PC-9 (cell line): ENCODE measurements at regions not wholly inside any gene's neighbourhood (a gene's known extent, or its start where the extent isn't known, plus 50 kb on each side); places are given as distances from the start of the nearest gene placed in this dataset.

Experiments used
- BruUV-seq: library from RNA; stranded (reverse); fragments of 400-500 nt; replicated peaks from 2 replicates; lab custom pipeline; 2021; lab: Mats Ljungman, UMichigan
- CTCF ChIA-PET: fragments of 300-600 bp; sonication (Branson Sonifier 250); formaldehyde crosslinking; loops from one replicate; lab custom pipeline; 2022; ENCODE audit warnings: antibody characterized with exemption; lab: Charles Lee
- POLR2A ChIA-PET: fragments of 300-600 bp; sonication (Branson Sonifier 250); formaldehyde crosslinking; loops from one replicate; lab custom pipeline; 2022; ENCODE audit warnings: antibody characterized with exemption; ENCODE audit not compliant: unreplicated experiment; lab: Charles Lee
- DNase-seq, 2 experiments: peaks; one replicate each; pipeline versions ENCODE4 v3.0.0 to v3.0.0-alpha.2; 2015 to 2022; ENCODE audit warnings: mixed read lengths in 1 of 2
- H2AFZ ChIP-seq: fragments of 200-600 bp; sonication (generic); 2 replicates; pipeline ENCODE4 v1.8.1; 2017; ENCODE audit warnings: antibody characterized with exemption
- H3F3A ChIP-seq: fragments of 200-600 bp; sonication (generic); 2 replicates; pipeline ENCODE4 v1.8.1; 2017; ENCODE audit warnings: antibody characterized with exemption, mild to moderate bottlenecking, low read depth; ENCODE audit not compliant: insufficient read depth
- H3K27ac ChIP-seq: fragments of 200-600 bp; sonication (generic); 2 replicates; pipeline ENCODE4 v1.6.1; 2016; ENCODE audit warnings: mixed run types
- H3K27me3 ChIP-seq: fragments of 200-600 bp; sonication (generic); 2 replicates; pipeline ENCODE4 v1.6.1; 2016; ENCODE audit warnings: low read depth, mixed run types; ENCODE audit not compliant: insufficient read depth
- H3K36me3 ChIP-seq: fragments of 200-600 bp; sonication (generic); 2 replicates; pipeline ENCODE4 v1.6.1; 2016; ENCODE audit warnings: low read depth, mixed run types
- H3K4me1 ChIP-seq: fragments of 200-600 bp; sonication (generic); replicated peaks from 2 replicates; pipeline ENCODE4 v1.6.1; 2016; ENCODE audit warnings: mixed run types; ENCODE audit not compliant: insufficient read depth
- H3K4me2 ChIP-seq: fragments of 200-600 bp; sonication (generic); 2 replicates; pipeline ENCODE4 v1.6.1; 2017; ENCODE audit warnings: mixed run types
- H3K4me3 ChIP-seq: fragments of 200-600 bp; sonication (generic); 2 replicates; pipeline ENCODE4 v1.6.1; 2016; ENCODE audit warnings: mixed run types
- H3K79me2 ChIP-seq: fragments of 200-600 bp; sonication (generic); 2 replicates; pipeline ENCODE4 v1.6.1; 2017; ENCODE audit warnings: low read depth, mixed run types
- H3K9me2 ChIP-seq: fragments of 200-600 bp; sonication (generic); 2 replicates; pipeline ENCODE4 v1.8.1; 2017; ENCODE audit warnings: mild to moderate bottlenecking; ENCODE audit not compliant: insufficient read depth
- H3K9me3 ChIP-seq: fragments of 200-600 bp; sonication (generic); 2 replicates; pipeline ENCODE4 v1.8.1; 2016; ENCODE audit warnings: low read depth; ENCODE audit not compliant: insufficient read depth
- H4K20me1 ChIP-seq: fragments of 200-600 bp; sonication (generic); 2 replicates; pipeline ENCODE4 v1.8.1; 2017; ENCODE audit not compliant: insufficient read depth
- CTCF ChIP-seq: fragments of 200-600 bp; sonication (generic); conservative IDR thresholded peaks from 2 replicates; pipeline ENCODE4 v1.6.1; 2017; ENCODE audit warnings: mixed run types, antibody characterized with exemption, mild to moderate bottlenecking, moderate library complexity
- EZH2 ChIP-seq: fragments of 200-600 bp; sonication (generic); IDR thresholded peaks from 2 replicates; pipeline ENCODE4 v1.8.0; 2017; ENCODE audit warnings: antibody characterized with exemption, low read depth
- intact Hi-C: fragments of 100-400 bp; cut with micrococcal nuclease; formaldehyde crosslinking; loops from one replicate; pipeline ENCODE4 v1.10.0; 2022; ENCODE audit not compliant: unreplicated experiment

GRCh38 chr4:116217781-116218180 is 867.6 kb downstream of the TRAM1L1 start:
- Histone ChIP-seq H4K20me1 (no peaks in the 10 kb centered on the region), H2AFZ (no peak overlapping the region), H3K4me2 (no peak overlapping the region), H3K9me2 (no peaks in the 10 kb centered on the region), H3K9me3 (no peaks in the 10 kb centered on the region), H3K4me1 (no peaks in the 10 kb centered on the region), H3F3A (no peaks in the 10 kb centered on the region), H3K36me3 (no peaks in the 10 kb centered on the region), H3K27me3 (no peaks in the 10 kb centered on the region), H3K79me2 (no peaks in the 10 kb centered on the region), H3K27ac (no peak overlapping the region), H3K4me3 (no peak overlapping the region)
- POLR2A ChIA-PET = no interaction called here
- TF ChIP-seq CTCF (no peak), EZH2 (no peak)
- no TSS peak for BruUV-seq
- intact Hi-C loops = no loop called here
- no peak for DNase-seq
- CTCF ChIA-PET = no interaction called here

GRCh38 chr4:116215622-116216021 is 869.8 kb downstream of the TRAM1L1 start:
- Histone ChIP-seq H3K36me3 (no peaks in the 10 kb centered on the region), H3K4me2 (no peak overlapping the region), H4K20me1 (no peaks in the 10 kb centered on the region), H3K9me2 (no peaks in the 10 kb centered on the region), H3K27me3 (no peaks in the 10 kb centered on the region), H3K4me1 (no peaks in the 10 kb centered on the region), H3K9me3 (no peaks in the 10 kb centered on the region), H3F3A (no peaks in the 10 kb centered on the region), H2AFZ (no peak overlapping the region), H3K27ac (no peak overlapping the region), H3K79me2 (no peaks in the 10 kb centered on the region), H3K4me3 (no peak overlapping the region)
- BruUV-seq = no TSS peak
- no peak for DNase-seq
- CTCF ChIA-PET = no interaction called here
- no peak for TF ChIP-seq EZH2
- no peak for TF ChIP-seq CTCF
- POLR2A ChIA-PET = no interaction called here
- intact Hi-C loops = no loop called here

- H3K79me2 ChIP-seq = no peaks in the 10 kb centered on the region
- H2AFZ ChIP-seq = no peak overlapping the region
- H3K9me3 ChIP-seq = no peaks in the 10 kb centered on the region
- intact Hi-C loops = no loop called here
- ChIA-PET CTCF (no interaction called here), POLR2A (no interaction called here)
- BruUV-seq = no TSS peak
- H3F3A ChIP-seq = no peaks in the 10 kb centered on the region
- H3K4me2 ChIP-seq = no peak overlapping the region
- no peaks in the 10 kb centered on the region for H3K4me1 ChIP-seq
- no peak for DNase-seq
- H3K9me2 ChIP-seq = no peaks in the 10 kb centered on the region
- no peaks in the 10 kb centered on the region for H3K27me3 ChIP-seq
- H3K27ac ChIP-seq = no peak overlapping the region
- TF ChIP-seq CTCF = no peak
- TF ChIP-seq EZH2 = no peak
- no peaks in the 10 kb centered on the region for H3K36me3 ChIP-seq
- H3K4me3 ChIP-seq = no peak overlapping the region
- no peaks in the 10 kb centered on the region for H4K20me1 ChIP-seq
Observed at GRCh38 chr4:116202524-116202923, 882.9 kb downstream of the TRAM1L1 start.
